K562 (cell line): ENCODE measurements at regions not wholly inside any gene's neighbourhood (a gene's known extent, or its start where the extent isn't known, plus 50 kb on each side); places are given as distances from the start of the nearest gene placed in this dataset.

Source experiments
- CBX8 ChIP-seq: fragments of 200-600 bp; sonication (generic); IDR thresholded peaks from 2 replicates; pipeline ENCODE4 v1.6.1; 2012; ENCODE audit warnings: borderline replicate concordance, mixed run types, low read depth, mild to moderate bottlenecking, moderate library complexity, mixed read lengths, low read length, control low read depth, inconsistent platforms; ENCODE audit not compliant: poor library complexity, severe bottlenecking; ENCODE audit errors: extremely low read depth
- CHCHD3 ChIP-seq: fragments of 250-450 bp; sonication (Bioruptor Pico); IDR thresholded peaks from 2 replicates; pipeline ENCODE4 v2.1.2; 2022; ENCODE audit warnings: mild to moderate bottlenecking
- CTCF ChIP-seq, 3 experiments: IDR thresholded peaks in 2 of 3; conservative IDR thresholded peaks in 1 of 3; 2 replicates each; pipeline ENCODE4 v1.5.1; 2011 to 2012; ENCODE audit warnings: low read length in 3 of 3, mild to moderate bottlenecking in 3 of 3, control low read depth in 2 of 3, improper control_type of control experiment in 1 of 3, inconsistent platforms in 1 of 3, low read depth in 1 of 3, mixed read lengths in 1 of 3, moderate library complexity in 1 of 3; ENCODE audit not compliant: insufficient read depth in 2 of 3
- EZH2 ChIP-seq: IDR thresholded peaks from 2 replicates; pipeline ENCODE4 v1.6.1; 2012; ENCODE audit warnings: low read depth, mild to moderate bottlenecking, inconsistent platforms, low read length, borderline replicate concordance
- HDAC8 ChIP-seq: fragments of 450-650 bp; IDR thresholded peaks from 2 replicates; pipeline ENCODE4 v1.6.1; 2016; ENCODE audit warnings: mild to moderate bottlenecking, missing genetic modification characterization, moderate library complexity, missing compliant biosample characterization
- JUN ChIP-seq, 2 experiments: sonication (generic) in 1 of 2; formaldehyde crosslinking in 1 of 2; IDR thresholded peaks; 2 replicates each; pipeline versions ENCODE4 v1.6.1 to v1.8.0; 2012 to 2022; ENCODE audit warnings: borderline replicate concordance in 2 of 2, mild to moderate bottlenecking in 2 of 2, improper control_type of control experiment in 1 of 2, low read depth in 1 of 2, low read length in 1 of 2, missing genetic modification reagents in 1 of 2
- JUND ChIP-seq, 2 experiments: IDR thresholded peaks; 2 replicates in 1 of 2; 3 replicates in 1 of 2; pipeline ENCODE4 v1.6.1; 2011; ENCODE audit warnings: borderline replicate concordance in 2 of 2, low read depth in 2 of 2, low read length in 2 of 2, improper control_type of control experiment in 1 of 2, missing biosample characterization in 1 of 2, missing genetic modification characterization in 1 of 2, missing genetic modification reagents in 1 of 2
- KLF13 ChIP-seq: fragments of 450-650 bp; IDR thresholded peaks from 2 replicates; pipeline ENCODE4 v1.6.1; 2016; ENCODE audit warnings: missing genetic modification characterization, low read depth, mild to moderate bottlenecking, missing compliant biosample characterization, moderate library complexity, borderline replicate concordance
- ZNF589 ChIP-seq: fragments of 200-800 bp; sonication (Bioruptor generic); IDR thresholded peaks from 2 replicates; pipeline ENCODE4 v1.6.1; 2016; ENCODE audit warnings: low read depth, missing genetic modification characterization, missing compliant biosample characterization
- ZNF644 ChIP-seq: fragments of 200-800 bp; sonication (Bioruptor generic); IDR thresholded peaks from 2 replicates; pipeline ENCODE4 v1.6.1; 2016; ENCODE audit warnings: low read depth, missing genetic modification characterization, missing compliant biosample characterization

GRCh38 chr7:119983468-119983867, 289.5 kb upstream of the KCND2 start:
- TF ChIP-seq HDAC8 (tag) (no peak), CTCF (IDR thresholded peaks at IDR 0.05 in 2 of 3, conservative IDR thresholded peaks at IDR 0.05 in 1 of 3; ENCODE audit: insufficient read depth in 2 of 3, low read depth in 1 of 3, low read length in 3 of 3) (no peak), CHCHD3 (CRISPR knock-in tag) (no peak), ZNF589 (CRISPR knock-in tag) (no peak), EZH2 (no peak), JUN (IDR thresholded peaks at IDR 0.05; ENCODE audit: borderline replicate concordance, low read depth, low read length) (no peak), JUN (CRISPR knock-in tag; IDR thresholded peaks at IDR 0.05; ENCODE audit: borderline replicate concordance) (no peak), ZNF644 (no peak), CBX8 (no peak), KLF13 (tag) (no peak), JUND (IDR thresholded peaks at IDR 0.05; ENCODE audit: borderline replicate concordance, low read depth, low read length) (no peak), JUND (tag; IDR thresholded peaks at IDR 0.05; ENCODE audit: borderline replicate concordance, low read depth, low read length) (no peak)
